HG03432 (cell line): ENCODE measurements at regions not wholly inside any gene's neighbourhood (a gene's known extent, or its start where the extent isn't known, plus 50 kb on each side); places are given as distances from the start of the nearest gene placed in this dataset.
"Not testable (repeated sequence)": the region's sequence is repeated elsewhere in the genome, so short reads cannot be mapped to it uniquely, and the experiment has no call there.

ENCODE experiments used
- ATAC-seq: cut with Tn5 transposase; IDR thresholded peaks from one replicate; pipeline ENCODE4 v1.9.1; 2021; ENCODE audit warnings: mild to moderate bottlenecking, moderate library complexity; ENCODE audit not compliant: unreplicated experiment

- no peak for ATAC-seq
These were observed 202.3 kb upstream of the G2E3 start for GRCh38 chr14:30356438-30357202.

GRCh38 chr14:30357791-30358190 is 201.2 kb upstream of the G2E3 start:
- ATAC-seq: no peak

GRCh38 chr14:30362369-30363218 is 196.4 kb upstream of the G2E3 start:
- no peak for ATAC-seq

GRCh38 chr14:30363219-30363880 is 195.6 kb upstream of the G2E3 start:
- ATAC-seq: not testable (repeated sequence)

- no peak for ATAC-seq
These were observed 189.3 kb upstream of the G2E3 start for GRCh38 chr14:30369502-30370180.

- no peak for ATAC-seq
These were observed 185.9 kb upstream of the G2E3 start for GRCh38 chr14:30373053-30373452.

GRCh38 chr14:30373526-30373925 is 185.4 kb upstream of the G2E3 start:
- ATAC-seq: no peak

- ATAC-seq: peak; percentile 98
These were observed 183.6 kb upstream of the G2E3 start for GRCh38 chr14:30375296-30375892.

- ATAC-seq: no peak
These were observed 177.0 kb upstream of the G2E3 start for GRCh38 chr14:30381861-30382480.

GRCh38 chr14:30385925-30386324 is 173.0 kb upstream of the G2E3 start:
- no peak for ATAC-seq

GRCh38 chr14:30387871-30388270 is 171.1 kb upstream of the G2E3 start:
- ATAC-seq: no peak

- ATAC-seq: no peak
These were observed 169.7 kb upstream of the G2E3 start for GRCh38 chr14:30389134-30389876.

GRCh38 chr14:30389877-30390385 is 169.0 kb upstream of the G2E3 start:
- no peak for ATAC-seq

- ATAC-seq: no peak
These were observed 163.9 kb upstream of the G2E3 start for GRCh38 chr14:30395065-30395464.

- no peak for ATAC-seq
These were observed 156.1 kb upstream of the G2E3 start for GRCh38 chr14:30402846-30403245.

GRCh38 chr14:30403791-30404190 is 155.2 kb upstream of the G2E3 start:
- ATAC-seq: no peak

GRCh38 chr14:30409508-30410015 is 149.4 kb upstream of the G2E3 start:
- not testable (repeated sequence) for ATAC-seq

- ATAC-seq: no peak
These were observed 148.0 kb upstream of the G2E3 start for GRCh38 chr14:30410986-30411385.

- not testable (repeated sequence) for ATAC-seq
These were observed 145.8 kb upstream of the G2E3 start for GRCh38 chr14:30413184-30413583.
